ENCODE measurements at regions not wholly inside any gene's neighbourhood (a gene's known extent, or its start where the extent isn't known, plus 50 kb on each side); places are given as distances from the start of the nearest gene placed in this dataset.

DNA sequence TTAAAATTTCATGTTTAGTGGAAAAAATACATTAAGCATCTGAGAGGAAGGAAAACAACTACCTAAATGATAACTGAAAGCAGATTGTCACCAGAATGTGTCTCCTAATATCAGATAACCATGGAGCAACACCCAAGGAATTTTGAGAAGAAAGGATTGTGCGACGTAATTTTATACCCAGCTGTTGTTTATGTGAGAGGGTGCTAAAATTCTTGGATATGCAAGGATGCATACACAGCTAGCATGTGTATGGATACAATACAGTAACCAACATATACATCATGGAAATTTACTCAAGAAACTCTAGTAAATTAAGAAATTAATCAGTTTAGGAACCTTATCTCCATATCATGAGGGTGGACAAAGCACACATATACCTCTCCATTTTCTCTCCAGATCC is 290.9 kb downstream of the HS3ST3A1 start:
- Histone ChIP-seq H3K27ac (ENCODE audit: low read length in 2 of 2) (no peak overlapping the region), H3K79me2 (ENCODE audit: control insufficient read depth, insufficient read depth, low read length) (no peaks in the 10 kb centered on the region), H3K9ac (ENCODE audit: low read length) (no peak overlapping the region), H4K20me1 (ENCODE audit: control insufficient read depth, insufficient read depth, low read length, poor library complexity, severe bottlenecking) (no peaks in the 10 kb centered on the region), H3K4me2 (replicated peaks; ENCODE audit: low read depth, low read length, poor library complexity, severe bottlenecking) (no peak overlapping the region), H3K4me1 (ENCODE audit: control insufficient read depth in 2 of 2, insufficient read depth in 2 of 2, low read length in 2 of 2) (no peaks in the 10 kb centered on the region), H3K36me3 (replicated peaks in 1 of 2; ENCODE audit: control extremely low read depth in 1 of 2, control insufficient read depth in 1 of 2, extremely low read depth in 1 of 2, insufficient read depth in 2 of 2, low read length in 1 of 2) (no peaks in the 10 kb centered on the region), H3K9me3 (ENCODE audit: control extremely low read depth in 1 of 3, control insufficient read depth in 2 of 3, insufficient read depth in 1 of 3, low read length in 2 of 3) (peaks cover 0 to 3% (median 0%) of the 10 kb centered on the region in 3 donors), H2AFZ (ENCODE audit: insufficient read depth, low read depth, low read length, poor library complexity, severe bottlenecking) (no peak overlapping the region), H3K27me3 (replicated peaks in 1 of 4; ENCODE audit: control extremely low read depth in 1 of 4, control insufficient read depth in 3 of 4, insufficient read depth in 4 of 4, low read length in 3 of 4) (no peaks in the 10 kb centered on the region), H3K4me3 (ENCODE audit: control extremely low read depth in 1 of 5, extremely low read depth in 1 of 5, insufficient read depth in 1 of 5, low read depth in 2 of 5, low read length in 4 of 5) (no peak overlapping the region)
- no peaks in the 10 kb centered on the region for H3K27me3 Mint-ChIP-seq
- no CpG with 5 or more reads among the region's 2 CpGs for WGBS (ENCODE audit: insufficient coverage)
- no peak for ATAC-seq (ENCODE audit: low read depth)
- no peak for DNase-seq
- ChIA-PET POLR2A (no interaction called here), CTCF (no interaction called here)
- TF ChIP-seq, protein P1, sequence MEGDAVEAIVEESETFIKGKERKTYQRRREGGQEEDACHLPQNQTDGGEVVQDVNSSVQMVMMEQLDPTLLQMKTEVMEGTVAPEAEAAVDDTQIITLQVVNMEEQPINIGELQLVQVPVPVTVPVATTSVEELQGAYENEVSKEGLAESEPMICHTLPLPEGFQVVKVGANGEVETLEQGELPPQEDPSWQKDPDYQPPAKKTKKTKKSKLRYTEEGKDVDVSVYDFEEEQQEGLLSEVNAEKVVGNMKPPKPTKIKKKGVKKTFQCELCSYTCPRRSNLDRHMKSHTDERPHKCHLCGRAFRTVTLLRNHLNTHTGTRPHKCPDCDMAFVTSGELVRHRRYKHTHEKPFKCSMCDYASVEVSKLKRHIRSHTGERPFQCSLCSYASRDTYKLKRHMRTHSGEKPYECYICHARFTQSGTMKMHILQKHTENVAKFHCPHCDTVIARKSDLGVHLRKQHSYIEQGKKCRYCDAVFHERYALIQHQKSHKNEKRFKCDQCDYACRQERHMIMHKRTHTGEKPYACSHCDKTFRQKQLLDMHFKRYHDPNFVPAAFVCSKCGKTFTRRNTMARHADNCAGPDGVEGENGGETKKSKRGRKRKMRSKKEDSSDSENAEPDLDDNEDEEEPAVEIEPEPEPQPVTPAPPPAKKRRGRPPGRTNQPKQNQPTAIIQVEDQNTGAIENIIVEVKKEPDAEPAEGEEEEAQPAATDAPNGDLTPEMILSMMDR (IDR thresholded peaks at IDR 0.05) = no peak
- no peak for TF ChIP-seq EZH2 (IDR thresholded peaks at IDR 0.05; ENCODE audit: borderline replicate concordance, insufficient read depth, low read depth, low read length, poor library complexity, severe bottlenecking)
- H3K9me3 Mint-ChIP-seq (ENCODE audit: insufficient read depth) = no peaks in the 10 kb centered on the region
- H3K27ac Mint-ChIP-seq = no peak overlapping the region
- no peak overlapping the region for H3K4me3 Mint-ChIP-seq
- intact Hi-C loops (cut with micrococcal nuclease) = no loop called here
- no peaks in the 10 kb centered on the region for H3K4me1 Mint-ChIP-seq

DNA sequence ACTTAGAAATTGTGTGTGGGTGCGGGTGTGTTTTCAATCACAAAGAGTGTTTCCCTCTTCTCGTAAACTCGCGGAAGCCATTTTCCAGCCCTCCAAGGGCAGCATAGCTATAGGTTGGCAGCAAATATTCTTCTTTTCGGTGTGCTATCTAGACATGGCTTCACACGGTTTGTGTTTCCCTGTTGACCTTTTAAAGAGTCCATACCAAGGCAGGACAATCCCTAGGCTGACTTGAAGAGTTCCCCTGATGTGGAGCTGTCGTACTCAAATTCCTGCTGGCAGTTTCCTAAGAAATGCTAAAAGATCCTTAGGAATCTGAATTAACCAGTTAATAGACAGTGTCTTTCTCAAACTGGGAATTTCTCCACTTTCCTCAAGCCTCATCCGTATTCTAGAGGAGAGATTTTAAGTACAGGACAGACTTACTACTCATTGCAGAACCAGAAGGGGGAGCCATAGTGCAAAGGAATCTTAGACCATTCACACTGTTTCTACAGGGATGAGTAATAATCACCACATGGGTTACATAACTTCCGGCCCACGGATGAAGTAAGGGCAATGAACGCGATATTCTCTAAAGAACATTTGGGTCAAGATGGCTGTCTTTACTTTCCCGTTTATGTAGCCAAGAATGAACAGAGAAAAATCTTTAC is 288.6 kb upstream of the ELAC2 start:
- H3K4me3 ChIP-seq (ENCODE audit: control extremely low read depth in 1 of 5, extremely low read depth in 1 of 5, insufficient read depth in 1 of 5, low read depth in 2 of 5, low read length in 4 of 5) = no peak overlapping the region
- no peak overlapping the region for H3K4me2 ChIP-seq (replicated peaks; ENCODE audit: low read depth, low read length, poor library complexity, severe bottlenecking)
- no peaks in the 10 kb centered on the region for H3K4me1 Mint-ChIP-seq
- H3K36me3 ChIP-seq (replicated peaks in 1 of 2; ENCODE audit: control extremely low read depth in 1 of 2, control insufficient read depth in 1 of 2, extremely low read depth in 1 of 2, insufficient read depth in 2 of 2, low read length in 1 of 2) = no peaks in the 10 kb centered on the region
- H3K4me3 Mint-ChIP-seq = no peak overlapping the region
- POLR2A ChIA-PET = no interaction called here
- H3K27ac Mint-ChIP-seq = no peak overlapping the region
- H3K4me1 ChIP-seq (ENCODE audit: control insufficient read depth in 2 of 2, insufficient read depth in 2 of 2, low read length in 2 of 2) = no peaks in the 10 kb centered on the region
- WGBS (ENCODE audit: insufficient coverage) = 82% methylated on average over 7 of the region's 13 CpGs
- DNase-seq (no peak), ATAC-seq (ENCODE audit: low read depth) (no peak)
- CTCF ChIA-PET = no interaction called here
- H4K20me1 ChIP-seq (ENCODE audit: control insufficient read depth, insufficient read depth, low read length, poor library complexity, severe bottlenecking) = no peaks in the 10 kb centered on the region
- intact Hi-C loops (cut with micrococcal nuclease) = no loop called here
- no peak overlapping the region for H2AFZ ChIP-seq (ENCODE audit: insufficient read depth, low read depth, low read length, poor library complexity, severe bottlenecking)
- H3K27me3 Mint-ChIP-seq = no peaks in the 10 kb centered on the region
- no peaks in the 10 kb centered on the region for H3K79me2 ChIP-seq (ENCODE audit: control insufficient read depth, insufficient read depth, low read length)
- peaks cover 0 to 3% (median 0%) of the 10 kb centered on the region in 3 donors for H3K9me3 ChIP-seq (ENCODE audit: control extremely low read depth in 1 of 3, control insufficient read depth in 2 of 3, insufficient read depth in 1 of 3, low read length in 2 of 3)
- no peak overlapping the region for H3K27ac ChIP-seq (ENCODE audit: low read length in 2 of 2)
- TF ChIP-seq, protein P1 (IDR thresholded peaks at IDR 0.05) = no peak
- TF ChIP-seq EZH2 (IDR thresholded peaks at IDR 0.05; ENCODE audit: borderline replicate concordance, insufficient read depth, low read depth, low read length, poor library complexity, severe bottlenecking) = no peak
- no peak overlapping the region for H3K9ac ChIP-seq (ENCODE audit: low read length)
- H3K9me3 Mint-ChIP-seq (ENCODE audit: insufficient read depth) = no peaks in the 10 kb centered on the region
- H3K27me3 ChIP-seq (replicated peaks in 1 of 4; ENCODE audit: control extremely low read depth in 1 of 4, control insufficient read depth in 3 of 4, insufficient read depth in 4 of 4, low read length in 3 of 4) = no peaks in the 10 kb centered on the region
